AG10803 (cell line): ENCODE measurements at regions not wholly inside any gene's neighbourhood (a gene's known extent, or its start where the extent isn't known, plus 50 kb on each side); places are given as distances from the start of the nearest gene placed in this dataset.
A peak's percentile ranks its signal among the peaks of the same experiment; 100 is the strongest.

ENCODE experiments used
- DNase-seq: peaks from one replicate; pipeline ENCODE4 v3.0.0; 2010; ENCODE audit warnings: low read depth
- H3K4me3 ChIP-seq: 2 replicates; pipeline ENCODE4 v1.5.1; 2011; ENCODE audit warnings: mild to moderate bottlenecking, low read length, control low read depth
- CTCF ChIP-seq: conservative IDR thresholded peaks from 2 replicates; pipeline ENCODE4 v1.5.1; 2011; ENCODE audit warnings: mild to moderate bottlenecking, low read length, control low read depth, inconsistent platforms

GRCh38 chr18:39702888-39703287, 2137.3 kb upstream of the CELF4 start:
- H3K4me3 ChIP-seq: no peak overlapping the region
- no peak for TF ChIP-seq CTCF
- no peak for DNase-seq

- no peak for TF ChIP-seq CTCF
- no peak for DNase-seq
- no peak overlapping the region for H3K4me3 ChIP-seq
Measured at GRCh38 chr18:39701839-39702238, 2136.2 kb upstream of the CELF4 start.

GRCh38 chr18:39701055-39701783, 2135.6 kb upstream of the CELF4 start:
- peak; percentile 38 for DNase-seq
- no peak for TF ChIP-seq CTCF
- no peak overlapping the region for H3K4me3 ChIP-seq

GRCh38 chr18:39699340-39699964, 2133.9 kb upstream of the CELF4 start:
- no peak for TF ChIP-seq CTCF
- DNase-seq: no peak

GRCh38 chr18:39698436-39698835, 2132.8 kb upstream of the CELF4 start:
- no peak overlapping the region for H3K4me3 ChIP-seq
- TF ChIP-seq CTCF: no peak
- DNase-seq: peak; percentile 8

More at GRCh38 chr18:39699340-39699964, 2133.9 kb upstream of the CELF4 start:
- H3K4me3 ChIP-seq: no peak overlapping the region

- H3K4me3 ChIP-seq: no peak overlapping the region
- TF ChIP-seq CTCF: no peak
- DNase-seq: no peak
Measured at GRCh38 chr18:39693359-39693758, 2127.8 kb upstream of the CELF4 start.

GRCh38 chr18:39692367-39693015, 2126.9 kb upstream of the CELF4 start:
- DNase-seq: no peak
- TF ChIP-seq CTCF: no peak
- no peak overlapping the region for H3K4me3 ChIP-seq
